HL-60 (cell line): ENCODE measurements at regions not wholly inside any gene's neighbourhood (a gene's known extent, or its start where the extent isn't known, plus 50 kb on each side); places are given as distances from the start of the nearest gene placed in this dataset.
"Not testable (repeated sequence)": the region's sequence is repeated elsewhere in the genome, so short reads cannot be mapped to it uniquely, and the experiment has no call there.

Source experiments
- DNase-seq, 2 experiments: peaks; one replicate each; pipeline ENCODE4 v3.0.0-alpha.2; 2010 to 2020; ENCODE audit warnings: low read depth in 1 of 2, low spot score in 1 of 2
- H3K27ac ChIP-seq: fragments of 250-450 bp; sonication (Bioruptor Pico); replicated peaks from 2 replicates; pipeline ENCODE4 v1.5.1; 2020; ENCODE audit warnings: mild to moderate bottlenecking, moderate library complexity
- H3K27me3 ChIP-seq: fragments of 250-450 bp; sonication (Bioruptor Pico); 2 replicates; pipeline ENCODE4 v1.5.1; 2021; ENCODE audit warnings: mild to moderate bottlenecking, moderate library complexity; ENCODE audit not compliant: insufficient read depth, poor library complexity, severe bottlenecking
- H3K4me3 ChIP-seq: replicated peaks from 2 replicates; pipeline ENCODE4 v1.5.1; 2011; ENCODE audit warnings: mild to moderate bottlenecking, control low read depth, low read length; ENCODE audit not compliant: insufficient read depth
- GABPA ChIP-seq: IDR thresholded peaks from 2 replicates; pipeline ENCODE4 v1.6.1; 2012; ENCODE audit warnings: low read depth
- POLR2AphosphoS5 ChIP-seq: IDR thresholded peaks from 2 replicates; pipeline ENCODE4 v1.6.1; 2012; ENCODE audit warnings: low read depth
- REST ChIP-seq: IDR thresholded peaks from 2 replicates; pipeline ENCODE4 v1.6.1; 2012; ENCODE audit warnings: low read depth; ENCODE audit not compliant: insufficient replicate concordance
- SPI1 ChIP-seq: IDR thresholded peaks from 2 replicates; pipeline ENCODE4 v1.6.1; 2012; ENCODE audit warnings: low read depth, mild to moderate bottlenecking, borderline replicate concordance
- TF ChIP-seq, protein P1 (sequence below): IDR thresholded peaks from one replicate; pipeline ENCODE4 v1.5.1; 2011; ENCODE audit warnings: low read length, control low read depth, inconsistent platforms; ENCODE audit not compliant: insufficient read depth

GRCh38 chrX:122641826-122642225, 542.3 kb upstream of the GRIA3 start:
- no peak overlapping the region for H3K27ac ChIP-seq
- TF ChIP-seq SPI1 (no peak), GABPA (no peak)
- no peaks in the 10 kb centered on the region for H3K27me3 ChIP-seq
- DNase-seq, result no peak
- no peak overlapping the region for H3K4me3 ChIP-seq

DNA sequence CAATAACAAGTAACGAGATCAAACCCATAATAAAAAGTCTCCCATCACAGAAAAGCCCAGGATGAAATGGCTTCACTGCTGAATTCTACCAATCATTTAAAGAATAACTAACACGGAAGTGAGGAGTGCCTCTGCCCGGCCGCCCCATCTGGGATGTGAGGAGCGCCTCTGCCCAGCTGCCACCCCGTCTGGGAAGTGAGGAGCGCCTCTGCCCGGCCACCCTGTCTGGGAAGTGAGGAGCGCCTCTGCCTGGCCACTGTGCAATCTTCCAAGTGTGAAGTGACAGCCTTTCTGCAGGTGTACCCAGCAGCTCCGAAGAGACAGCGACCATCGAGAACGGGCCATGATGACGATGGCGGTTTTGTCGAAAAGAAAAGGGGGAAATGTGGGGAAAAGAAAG, 528.8 kb upstream of the GRIA3 start:
- H3K4me3 ChIP-seq, DNase-seq, H3K27me3 ChIP-seq, H3K27ac ChIP-seq: not testable (repeated sequence)

DNA sequence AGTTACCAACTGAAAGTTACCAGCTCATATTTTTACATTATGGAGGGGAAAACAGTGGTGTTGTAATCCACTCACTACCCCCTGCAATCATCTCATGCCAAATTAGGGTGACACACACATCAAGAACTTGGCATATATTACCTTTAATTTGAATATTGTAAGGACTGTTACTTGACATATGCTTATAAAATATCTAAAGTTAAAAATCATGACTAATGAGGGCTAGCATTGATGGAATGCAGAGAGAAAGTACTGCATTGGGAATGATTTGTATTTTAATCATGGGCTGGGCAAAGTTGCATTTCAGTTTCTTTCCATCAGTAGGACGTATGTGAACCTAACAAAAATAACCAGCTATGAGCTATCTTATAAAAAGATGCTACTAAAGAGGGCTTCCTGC, 517.5 kb upstream of the GRIA3 start:
- Histone ChIP-seq H3K27me3 (no peaks in the 10 kb centered on the region), H3K4me3 (no peak overlapping the region), H3K27ac (no peak overlapping the region)
- TF ChIP-seq, protein P1, sequence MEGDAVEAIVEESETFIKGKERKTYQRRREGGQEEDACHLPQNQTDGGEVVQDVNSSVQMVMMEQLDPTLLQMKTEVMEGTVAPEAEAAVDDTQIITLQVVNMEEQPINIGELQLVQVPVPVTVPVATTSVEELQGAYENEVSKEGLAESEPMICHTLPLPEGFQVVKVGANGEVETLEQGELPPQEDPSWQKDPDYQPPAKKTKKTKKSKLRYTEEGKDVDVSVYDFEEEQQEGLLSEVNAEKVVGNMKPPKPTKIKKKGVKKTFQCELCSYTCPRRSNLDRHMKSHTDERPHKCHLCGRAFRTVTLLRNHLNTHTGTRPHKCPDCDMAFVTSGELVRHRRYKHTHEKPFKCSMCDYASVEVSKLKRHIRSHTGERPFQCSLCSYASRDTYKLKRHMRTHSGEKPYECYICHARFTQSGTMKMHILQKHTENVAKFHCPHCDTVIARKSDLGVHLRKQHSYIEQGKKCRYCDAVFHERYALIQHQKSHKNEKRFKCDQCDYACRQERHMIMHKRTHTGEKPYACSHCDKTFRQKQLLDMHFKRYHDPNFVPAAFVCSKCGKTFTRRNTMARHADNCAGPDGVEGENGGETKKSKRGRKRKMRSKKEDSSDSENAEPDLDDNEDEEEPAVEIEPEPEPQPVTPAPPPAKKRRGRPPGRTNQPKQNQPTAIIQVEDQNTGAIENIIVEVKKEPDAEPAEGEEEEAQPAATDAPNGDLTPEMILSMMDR, result no peak
- no peak for TF ChIP-seq REST
- no peak for TF ChIP-seq POLR2AphosphoS5
- no peak for TF ChIP-seq GABPA
- no peak for TF ChIP-seq SPI1
- DNase-seq, result no peak

- no peak for DNase-seq
These were observed 516.4 kb upstream of the GRIA3 start for GRCh38 chrX:122667667-122668066.

GRCh38 chrX:122703762-122704161, 480.3 kb upstream of the GRIA3 start:
- DNase-seq, result no peak
- no peak overlapping the region for H3K27ac ChIP-seq
- no peak overlapping the region for H3K4me3 ChIP-seq
- no peaks in the 10 kb centered on the region for H3K27me3 ChIP-seq
- TF ChIP-seq SPI1 (no peak), REST (no peak), POLR2AphosphoS5 (no peak), GABPA (no peak)
- TF ChIP-seq, protein P1, result no peak

More at GRCh38 chrX:122667667-122668066, 516.4 kb upstream of the GRIA3 start:
- Histone ChIP-seq H3K27me3 (no peaks in the 10 kb centered on the region), H3K4me3 (no peak overlapping the region), H3K27ac (no peak overlapping the region)
- 0 out of 2 replicates have a peak, but pooled peaks have one; percentile 25 for TF ChIP-seq SPI1
- TF ChIP-seq, protein P1, result no peak
